CD4-positive, alpha-beta T cell (primary cell): ENCODE measurements at regions not wholly inside any gene's neighbourhood (a gene's known extent, or its start where the extent isn't known, plus 50 kb on each side); places are given as distances from the start of the nearest gene placed in this dataset.

Source experiments
- ATAC-seq: fragments of 200-7000 bp; cut with Tn5 transposase; one replicate; pipeline ENCODE4 v1.10.0; 2022; ENCODE audit warnings: mild to moderate bottlenecking; ENCODE audit not compliant: poor library complexity
- CTCF ChIA-PET: fragments of 350-600 bp; sonication (Branson Sonifier 250); formaldehyde crosslinking; loops from one replicate; lab custom pipeline; 2021; ENCODE audit warnings: antibody characterized with exemption, inconsistent platforms; lab: Charles Lee
- POLR2A ChIA-PET: fragments of 350-600 bp; sonication (Branson Sonifier 250); formaldehyde crosslinking; loops from one replicate; lab custom pipeline; 2021; ENCODE audit warnings: antibody characterized with exemption, inconsistent platforms; lab: Charles Lee
- DNase-seq, 14 experiments: peaks; one replicate each; pipeline ENCODE4 v3.0.0-alpha.2; 2013 to 2020; ENCODE audit warnings: mixed read lengths in 2 of 14
- H3K27ac ChIP-seq, 2 donors: one replicate each; pipeline versions ENCODE4 v1.5.1 to v1.7.0; 2013; ENCODE audit warnings: low read length in 2 of 2, low read depth in 1 of 2, mild to moderate bottlenecking in 1 of 2
- H3K27me3 ChIP-seq, 2 experiments: 1 replicate in 1 of 2; 2 replicates in 1 of 2; pipeline versions ENCODE4 v1.6.1 to v1.7.0; 2013; ENCODE audit warnings: low read length in 2 of 2, control low read depth in 1 of 2, mild to moderate bottlenecking in 1 of 2, moderate library complexity in 1 of 2; ENCODE audit not compliant: insufficient read depth in 2 of 2, control insufficient read depth in 1 of 2
- H3K36me3 ChIP-seq: one replicate; pipeline ENCODE4 v1.6.1; 2013; ENCODE audit warnings: low read length, control low read depth; ENCODE audit not compliant: insufficient read depth
- H3K4me1 ChIP-seq: one replicate; pipeline ENCODE4 v1.6.1; 2013; ENCODE audit warnings: low read length, control low read depth; ENCODE audit not compliant: insufficient read depth
- H3K4me3 ChIP-seq: one replicate; pipeline ENCODE4 v1.5.1; 2013; ENCODE audit warnings: mild to moderate bottlenecking, low read length, moderate library complexity
- H3K9me3 ChIP-seq, 2 experiments: 1 replicate in 1 of 2; 2 replicates in 1 of 2; pipeline versions ENCODE4 v1.6.1 to v1.7.0; 2013; ENCODE audit warnings: low read length in 2 of 2, mild to moderate bottlenecking in 2 of 2, control low read depth in 1 of 2, moderate library complexity in 1 of 2; ENCODE audit not compliant: control insufficient read depth in 1 of 2, insufficient read depth in 1 of 2
- H3K27ac Mint-ChIP-seq: one replicate; pipeline ENCODE4 v1.8.0; 2020; ENCODE audit warnings: mixed read lengths
- H3K27me3 Mint-ChIP-seq: one replicate; pipeline ENCODE4 v1.8.0; 2021; ENCODE audit warnings: mixed read lengths
- H3K36me3 Mint-ChIP-seq: one replicate; pipeline ENCODE4 v1.8.0; 2021; ENCODE audit warnings: low read depth, mixed read lengths
- H3K4me1 Mint-ChIP-seq: one replicate; pipeline ENCODE4 v1.8.0; 2021; ENCODE audit warnings: low read depth, mixed read lengths
- H3K4me3 Mint-ChIP-seq: one replicate; pipeline ENCODE4 v1.8.0; 2020; ENCODE audit warnings: mild to moderate bottlenecking, mixed read lengths
- H3K9me3 Mint-ChIP-seq: one replicate; pipeline ENCODE4 v1.8.0; 2020; ENCODE audit warnings: mixed read lengths
- intact Hi-C, 2 experiments: fragments of 100-400 bp; cut with DNase I in 1 of 2; cut with micrococcal nuclease in 1 of 2; formaldehyde crosslinking; loops; one replicate each; pipeline versions ENCODE4 v1.15.1 to v1.9.0; 2023 to 2025; cut with DNase I, micrococcal nuclease
- TF ChIP-seq, protein P1 (sequence below): fragments of 200-600 bp; IDR thresholded peaks from one replicate; pipeline ENCODE4 v1.8.0; 2022; ENCODE audit warnings: antibody characterized with exemption, mild to moderate bottlenecking

DNA sequence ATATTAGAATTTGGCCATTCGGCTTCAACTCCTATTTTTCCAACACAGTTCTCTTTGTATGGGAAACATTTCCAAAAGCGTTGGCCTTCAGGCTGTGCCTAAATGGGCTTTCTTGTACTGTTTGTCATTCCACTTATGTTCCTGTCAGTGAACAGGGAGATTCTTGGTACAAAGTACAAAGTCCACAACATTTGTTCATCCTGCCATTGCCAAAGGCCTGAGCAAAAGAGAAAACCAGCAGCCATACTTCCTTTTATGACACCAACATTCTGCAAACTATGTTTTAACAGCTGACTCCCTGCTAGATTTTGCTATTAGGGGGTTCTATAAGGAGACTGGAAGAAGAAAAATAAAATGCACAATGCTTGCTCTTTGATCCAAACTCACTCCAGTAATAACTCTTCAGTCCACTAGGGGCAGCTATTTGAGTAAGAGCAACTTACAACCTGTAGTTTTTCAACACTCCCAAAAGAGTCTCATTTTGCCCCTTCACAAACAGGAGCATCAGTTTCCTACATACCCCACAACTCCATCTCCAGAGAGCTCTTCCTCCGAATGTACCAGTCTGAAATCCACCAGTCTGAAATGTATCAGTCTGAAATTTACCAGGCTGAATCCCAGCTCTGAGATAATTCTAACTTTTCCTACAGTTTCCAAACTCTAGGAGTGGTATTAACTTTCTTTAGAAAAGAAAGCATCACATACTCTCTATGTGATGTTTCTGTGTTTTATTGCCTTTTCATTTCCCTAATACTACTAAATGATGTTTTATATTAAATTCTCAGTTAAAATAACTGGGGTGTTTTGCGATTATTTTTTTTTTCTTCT is 693.8 kb downstream of the DNAH5 start:
- no peaks in the 10 kb centered on the region for H3K4me1 Mint-ChIP-seq
- DNase-seq (no peak), ATAC-seq (no peak)
- no peaks in the 10 kb centered on the region for H3K27me3 ChIP-seq
- H3K4me3 ChIP-seq: no peak overlapping the region
- H3K9me3 Mint-ChIP-seq: peaks cover 8% of the 10 kb centered on the region
- no peaks in the 10 kb centered on the region for H3K36me3 Mint-ChIP-seq
- peaks cover 0 to 4% of the 10 kb centered on the region in 2 experiments for H3K9me3 ChIP-seq
- H3K27me3 Mint-ChIP-seq: no peaks in the 10 kb centered on the region
- no peak overlapping the region for H3K27ac ChIP-seq
- H3K27ac Mint-ChIP-seq: no peak overlapping the region
- ChIA-PET POLR2A (no interaction called here), CTCF (no interaction called here)
- no peak overlapping the region for H3K4me3 Mint-ChIP-seq
- H3K4me1 ChIP-seq: no peaks in the 10 kb centered on the region
- no peaks in the 10 kb centered on the region for H3K36me3 ChIP-seq
- TF ChIP-seq, protein P1, sequence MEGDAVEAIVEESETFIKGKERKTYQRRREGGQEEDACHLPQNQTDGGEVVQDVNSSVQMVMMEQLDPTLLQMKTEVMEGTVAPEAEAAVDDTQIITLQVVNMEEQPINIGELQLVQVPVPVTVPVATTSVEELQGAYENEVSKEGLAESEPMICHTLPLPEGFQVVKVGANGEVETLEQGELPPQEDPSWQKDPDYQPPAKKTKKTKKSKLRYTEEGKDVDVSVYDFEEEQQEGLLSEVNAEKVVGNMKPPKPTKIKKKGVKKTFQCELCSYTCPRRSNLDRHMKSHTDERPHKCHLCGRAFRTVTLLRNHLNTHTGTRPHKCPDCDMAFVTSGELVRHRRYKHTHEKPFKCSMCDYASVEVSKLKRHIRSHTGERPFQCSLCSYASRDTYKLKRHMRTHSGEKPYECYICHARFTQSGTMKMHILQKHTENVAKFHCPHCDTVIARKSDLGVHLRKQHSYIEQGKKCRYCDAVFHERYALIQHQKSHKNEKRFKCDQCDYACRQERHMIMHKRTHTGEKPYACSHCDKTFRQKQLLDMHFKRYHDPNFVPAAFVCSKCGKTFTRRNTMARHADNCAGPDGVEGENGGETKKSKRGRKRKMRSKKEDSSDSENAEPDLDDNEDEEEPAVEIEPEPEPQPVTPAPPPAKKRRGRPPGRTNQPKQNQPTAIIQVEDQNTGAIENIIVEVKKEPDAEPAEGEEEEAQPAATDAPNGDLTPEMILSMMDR: no peak
- intact Hi-C loops: no loop called here

DNA sequence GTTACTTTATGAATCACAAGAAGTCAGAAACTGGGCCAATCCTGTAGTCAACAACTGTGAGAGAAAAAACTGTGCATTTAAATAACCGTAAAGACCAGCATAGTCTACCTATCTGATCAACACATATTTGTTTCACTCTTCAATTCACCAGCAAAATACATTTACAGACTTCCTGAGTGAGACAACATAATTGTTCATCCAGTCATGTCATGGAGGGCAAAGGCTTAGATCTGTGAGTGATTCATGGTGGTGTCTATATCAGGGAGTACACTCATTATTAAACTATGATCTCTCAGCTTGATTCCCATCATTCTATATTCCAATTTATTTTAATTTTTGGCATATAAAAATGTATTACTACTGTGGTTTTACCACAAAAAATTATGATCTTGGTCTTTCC is 694.6 kb downstream of the DNAH5 start:
- Histone ChIP-seq H3K27me3 (no peaks in the 10 kb centered on the region), H3K4me1 (no peaks in the 10 kb centered on the region), H3K27ac (no peak overlapping the region), H3K36me3 (no peaks in the 10 kb centered on the region), H3K9me3 (peaks cover 0 to 4% of the 10 kb centered on the region in 2 experiments), H3K4me3 (no peak overlapping the region)
- peaks cover 8% of the 10 kb centered on the region for H3K9me3 Mint-ChIP-seq
- intact Hi-C loops: no loop called here
- no peak overlapping the region for H3K4me3 Mint-ChIP-seq
- ChIA-PET POLR2A (no interaction called here), CTCF (no interaction called here)
- ATAC-seq (no peak), DNase-seq (no peak)
- H3K4me1 Mint-ChIP-seq: no peaks in the 10 kb centered on the region
- H3K27ac Mint-ChIP-seq: no peak overlapping the region
- no peaks in the 10 kb centered on the region for H3K36me3 Mint-ChIP-seq
- no peaks in the 10 kb centered on the region for H3K27me3 Mint-ChIP-seq
- TF ChIP-seq, protein P1: no peak

DNA sequence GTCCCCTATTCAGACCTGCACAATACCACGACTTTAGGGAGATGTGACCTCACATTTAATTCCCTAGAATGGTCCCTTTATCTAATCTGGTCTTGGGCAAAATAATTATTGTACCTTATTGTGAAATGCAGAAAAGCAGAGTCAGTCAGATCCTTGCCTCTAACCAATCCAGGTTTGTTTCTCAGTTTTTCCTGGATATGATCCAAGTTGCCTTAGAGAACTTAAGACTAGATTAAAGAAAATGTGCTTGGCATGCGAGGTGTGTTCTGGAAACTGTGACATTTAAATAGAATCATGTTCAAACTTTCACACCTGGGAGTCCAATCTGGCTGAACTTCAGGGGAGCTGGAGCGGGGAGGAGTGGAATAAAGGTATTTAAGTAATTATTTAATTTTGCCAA is 696.2 kb downstream of the DNAH5 start:
- H3K4me1 ChIP-seq: no peaks in the 10 kb centered on the region
- H3K9me3 ChIP-seq: peaks cover 4 to 10% of the 10 kb centered on the region in 2 experiments
- Mint-ChIP-seq H3K27ac (no peak overlapping the region), H3K9me3 (peaks cover 5% of the 10 kb centered on the region), H3K4me1 (no peaks in the 10 kb centered on the region), H3K27me3 (no peaks in the 10 kb centered on the region), H3K36me3 (no peaks in the 10 kb centered on the region), H3K4me3 (no peak overlapping the region)
- H3K27me3 ChIP-seq: no peaks in the 10 kb centered on the region
- ATAC-seq (no peak), DNase-seq (no peak)
- ChIA-PET POLR2A (no interaction called here), CTCF (interaction anchor here (1.1 kb wide), 1 partner anchor 8 kb away, joined by 3 read pairs; no protein-coding TSS in a partner anchor)
- intact Hi-C loops: no loop called here
- H3K36me3 ChIP-seq: no peaks in the 10 kb centered on the region
- no peak overlapping the region for H3K27ac ChIP-seq
- TF ChIP-seq, protein P1: no peak
- H3K4me3 ChIP-seq: no peak overlapping the region
